GM21515 (cell line): ENCODE measurements at regions not wholly inside any gene's neighbourhood (a gene's known extent, or its start where the extent isn't known, plus 50 kb on each side); places are given as distances from the start of the nearest gene placed in this dataset.

Source experiments
- ATAC-seq: cut with Tn5 transposase; IDR thresholded peaks from one replicate; pipeline ENCODE4 v1.9.1; 2021; ENCODE audit not compliant: unreplicated experiment

- no peak for ATAC-seq
Measured at GRCh38 chr7:25850735-25851134, 301.3 kb upstream of the NFE2L3 start.

- peak; percentile 63 for ATAC-seq
Measured at GRCh38 chr7:25851332-25852210, 300.4 kb upstream of the NFE2L3 start.

- ATAC-seq = no peak
Measured at GRCh38 chr7:25852211-25852938, 299.6 kb upstream of the NFE2L3 start.

DNA sequence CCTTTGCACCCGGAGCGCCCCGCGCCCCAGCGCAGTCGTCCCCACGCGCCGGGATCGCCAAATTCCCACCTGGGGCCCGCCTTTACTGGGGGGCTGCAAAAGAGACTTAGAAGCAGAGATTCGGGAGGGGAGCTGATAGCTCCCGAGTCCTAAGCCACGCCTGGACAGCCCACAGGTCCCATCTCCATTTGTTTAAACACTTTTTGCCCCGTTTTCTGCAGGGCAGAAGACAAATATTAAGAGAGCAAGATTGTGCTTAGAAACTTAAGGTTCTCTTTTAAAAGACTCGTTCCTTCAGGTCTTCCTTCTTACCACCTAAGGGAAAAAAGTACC lies 299.1 kb upstream of the NFE2L3 start:
- ATAC-seq = no peak

DNA sequence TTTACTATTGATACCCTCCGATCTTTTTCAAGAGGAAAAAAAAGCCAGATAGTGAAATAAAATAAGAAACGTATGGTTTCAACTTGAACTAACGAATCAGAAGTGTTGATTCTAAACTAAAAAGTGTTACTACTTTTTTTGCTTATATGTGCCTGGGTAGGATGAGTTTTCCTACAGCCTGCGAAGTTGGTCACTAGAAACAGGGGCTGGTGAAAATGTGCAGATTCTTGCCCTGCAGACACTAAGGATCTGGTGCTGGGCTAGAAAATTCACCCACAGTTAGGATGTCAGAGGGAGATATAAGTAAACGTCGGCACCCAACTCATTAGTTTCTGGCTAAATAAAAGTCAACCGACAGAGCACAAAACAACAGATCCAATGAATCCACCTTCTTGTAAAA lies 298.7 kb upstream of the NFE2L3 start:
- ATAC-seq = no peak

GRCh38 chr7:25854059-25854458 lies 297.9 kb upstream of the NFE2L3 start:
- ATAC-seq = no peak

- ATAC-seq = no peak
Measured at GRCh38 chr7:25854608-25855497, 297.1 kb upstream of the NFE2L3 start.

GRCh38 chr7:25855854-25856782 lies 295.9 kb upstream of the NFE2L3 start:
- no peak for ATAC-seq

- no peak for ATAC-seq
Measured at GRCh38 chr7:25857376-25858067, 294.5 kb upstream of the NFE2L3 start.

DNA sequence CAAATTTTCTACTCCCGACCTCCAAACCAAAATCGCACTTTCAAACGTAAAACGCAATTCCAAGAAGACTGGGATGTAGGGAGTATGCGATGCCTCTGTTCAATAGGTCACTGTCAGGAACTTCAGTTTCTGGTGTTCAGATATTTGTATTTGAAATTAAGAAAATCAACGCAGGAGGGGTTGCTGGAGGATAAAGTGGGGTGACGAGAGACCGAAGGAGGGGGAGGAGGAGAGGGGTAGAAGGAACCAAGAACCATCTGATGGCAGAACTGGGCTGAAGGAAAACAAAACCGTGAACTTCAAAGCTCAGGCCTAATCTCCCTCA lies 293.8 kb upstream of the NFE2L3 start:
- no peak for ATAC-seq

DNA sequence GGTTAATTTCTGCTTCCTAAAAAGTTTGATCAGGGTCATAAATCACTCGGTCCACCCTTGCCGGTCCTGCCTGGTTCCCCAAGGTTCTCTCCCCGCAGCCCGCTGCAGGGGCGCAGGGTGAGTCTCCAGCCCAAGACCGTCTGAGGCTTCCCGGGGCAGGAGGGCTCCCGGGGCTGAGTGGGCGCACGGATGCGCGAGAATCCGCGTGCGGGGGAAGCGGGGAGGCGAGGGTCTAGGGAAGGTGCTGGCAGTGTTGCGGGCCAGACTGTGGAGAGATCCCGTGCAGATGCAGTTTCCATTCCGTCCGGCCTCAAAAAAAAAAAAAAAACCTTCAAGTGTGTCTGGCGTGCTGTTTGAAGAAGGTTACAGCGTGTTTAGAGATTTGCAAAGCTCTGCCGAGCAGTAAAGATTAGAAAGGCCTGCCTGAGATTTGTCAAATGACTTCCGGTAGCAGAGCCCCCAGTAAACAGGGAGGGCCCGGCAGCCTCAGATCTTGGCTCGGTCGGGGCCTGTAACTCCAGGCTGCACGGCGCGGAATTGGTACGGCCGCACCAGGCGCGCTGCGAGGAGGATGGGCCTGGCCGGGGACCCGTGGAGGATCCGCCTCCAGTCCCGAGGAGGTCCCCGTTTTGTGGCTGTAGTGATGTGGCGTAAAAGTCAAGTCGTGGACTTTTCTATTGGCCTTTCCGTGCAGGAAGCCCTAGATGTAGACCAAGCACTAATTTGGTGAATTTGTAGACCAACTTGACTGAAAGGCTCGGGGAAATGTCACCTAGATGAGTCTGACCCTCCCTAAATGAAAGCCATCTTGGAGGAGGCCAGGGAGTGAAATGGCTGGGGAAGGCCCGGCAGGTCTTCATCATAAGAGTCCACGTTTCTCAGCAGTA lies 293.2 kb upstream of the NFE2L3 start:
- ATAC-seq = no peak

DNA sequence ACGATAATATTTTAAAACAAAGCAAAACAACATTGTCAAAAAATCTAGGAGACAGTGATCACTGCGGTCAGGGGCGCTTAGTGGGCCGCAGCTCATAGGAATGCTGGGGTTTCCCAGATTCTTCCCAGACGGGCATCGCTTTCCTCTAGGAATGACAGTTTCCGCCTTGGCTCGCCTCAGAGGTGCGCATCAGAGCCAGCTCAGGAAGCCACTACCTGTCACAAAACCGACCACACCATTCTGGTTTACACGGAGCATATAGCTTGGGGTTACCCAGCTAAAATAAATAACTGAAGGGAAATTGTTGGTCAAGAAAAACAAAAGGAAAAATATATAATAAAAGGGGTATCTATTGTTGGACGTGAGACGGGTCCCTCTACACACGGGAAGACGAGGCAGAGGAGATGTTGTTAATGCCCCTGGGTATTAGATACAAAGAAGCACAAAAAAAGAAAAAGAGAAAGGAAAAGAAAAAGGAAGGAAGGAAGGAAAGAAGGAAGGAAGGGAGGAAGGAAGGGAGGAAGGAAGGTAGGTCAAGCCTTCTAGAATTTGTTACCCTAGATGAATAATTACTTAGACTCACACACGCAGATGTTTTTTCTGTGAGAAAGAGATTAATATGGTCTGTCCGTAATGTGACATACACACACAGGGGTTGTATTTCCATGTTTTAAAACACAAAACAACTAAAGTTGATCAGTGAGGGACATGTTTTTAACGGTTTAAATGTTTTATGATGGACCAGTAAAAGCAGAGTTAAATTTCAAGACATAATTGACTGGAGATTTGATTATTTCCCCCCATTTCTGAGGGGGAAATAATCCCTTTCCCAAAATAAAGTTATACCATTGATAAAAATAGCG lies 292.4 kb upstream of the NFE2L3 start:
- no peak for ATAC-seq

GRCh38 chr7:25860275-25861163 lies 291.5 kb upstream of the NFE2L3 start:
- ATAC-seq = no peak

- no peak for ATAC-seq
Measured at GRCh38 chr7:25861164-25861496, 290.9 kb upstream of the NFE2L3 start.

DNA sequence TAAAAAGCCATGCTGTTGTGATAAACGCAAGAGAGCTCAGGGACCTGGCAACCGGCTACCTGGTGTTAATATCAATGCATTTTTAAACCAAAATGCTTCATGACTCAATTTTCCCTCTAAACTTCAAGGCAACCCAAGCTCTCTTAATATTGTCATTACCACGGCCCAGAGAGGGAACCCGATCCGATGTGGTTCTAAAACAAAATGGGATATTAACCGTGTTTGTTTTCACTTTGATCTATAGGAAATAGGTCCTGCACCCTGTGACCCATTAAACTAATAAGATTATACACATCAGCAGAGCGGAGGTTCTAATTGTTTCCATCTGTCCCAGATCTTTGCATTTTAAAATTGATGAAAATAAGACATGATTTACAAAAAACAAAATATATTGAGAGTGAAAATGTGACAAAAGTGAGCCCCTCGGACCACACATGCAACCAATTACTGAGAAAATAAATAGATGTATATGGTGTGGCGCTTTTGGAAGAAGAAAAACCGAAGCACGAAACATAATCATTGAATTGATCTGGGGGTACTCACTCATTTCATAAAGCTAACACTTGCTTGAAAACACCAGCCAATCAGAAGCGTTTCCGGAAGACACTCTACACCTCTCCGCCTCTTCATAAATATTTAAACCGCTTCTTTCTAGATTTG lies 290.3 kb upstream of the NFE2L3 start:
- ATAC-seq = no peak

DNA sequence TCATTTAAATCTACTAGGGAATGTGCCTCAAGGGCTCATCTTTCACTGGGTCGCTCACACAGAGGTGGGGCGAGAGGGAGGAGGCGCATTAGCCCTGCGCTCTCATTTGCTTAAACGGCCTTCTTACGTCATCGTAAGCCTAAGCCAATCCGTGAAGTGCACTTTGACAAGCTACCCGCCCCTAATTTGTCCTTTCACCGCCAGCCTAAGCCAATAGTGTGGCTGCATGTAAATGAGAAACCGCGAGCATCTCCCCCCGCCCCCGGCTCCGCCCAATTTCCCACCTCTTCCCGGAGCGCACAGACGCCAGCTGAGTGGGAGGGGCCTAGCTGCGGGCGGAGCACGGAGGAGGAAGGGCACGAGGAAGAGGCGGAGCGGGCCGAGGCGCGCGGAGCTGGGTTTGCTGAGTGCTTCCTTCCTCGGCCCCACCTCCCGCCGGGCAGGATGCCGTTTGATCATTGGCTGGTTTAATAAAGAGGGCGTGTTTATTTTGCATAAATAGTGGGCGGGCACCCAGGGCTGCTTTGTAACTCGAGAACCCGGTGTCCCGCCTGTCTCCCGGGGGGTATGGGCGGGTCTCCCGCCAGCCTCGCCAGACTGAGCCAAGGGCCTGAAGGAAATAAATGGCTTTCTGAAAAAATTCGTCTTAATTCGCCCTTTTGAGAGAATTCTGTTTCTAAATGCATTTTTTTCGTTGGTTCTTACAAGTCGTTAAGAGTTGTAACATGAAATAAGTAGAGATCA lies 289.6 kb upstream of the NFE2L3 start:
- ATAC-seq = peak; percentile 90
